Activated CD8-positive, alpha-beta T cell treated with anti-CD3 and anti-CD28 coated beads for 36 hours (primary cell): ENCODE measurements at regions not wholly inside any gene's neighbourhood (a gene's known extent, or its start where the extent isn't known, plus 50 kb on each side); places are given as distances from the start of the nearest gene placed in this dataset.

Experiments
- ATAC-seq: fragments of 200-7000 bp; cut with Tn5 transposase; one replicate; pipeline ENCODE4 v1.10.0; 2021; ENCODE audit warnings: mild to moderate bottlenecking, moderate library complexity
- CTCF ChIA-PET: fragments of 350-600 bp; sonication (Branson Sonifier 250); formaldehyde crosslinking; loops from one replicate; lab custom pipeline; 2021; ENCODE audit warnings: antibody characterized with exemption; lab: Charles Lee
- POLR2A ChIA-PET: fragments of 350-600 bp; sonication (Branson Sonifier 250); formaldehyde crosslinking; loops from one replicate; lab custom pipeline; 2021; ENCODE audit warnings: antibody characterized with exemption; lab: Charles Lee
- DNase-seq: peaks from one replicate; pipeline ENCODE4 v3.0.0-alpha.2; 2020
- H3K27ac Mint-ChIP-seq: one replicate; pipeline ENCODE4 v1.8.0; 2021; ENCODE audit warnings: mild to moderate bottlenecking, mixed read lengths
- H3K27me3 Mint-ChIP-seq: one replicate; pipeline ENCODE4 v1.8.0; 2021; ENCODE audit warnings: mixed read lengths
- H3K36me3 Mint-ChIP-seq: one replicate; pipeline ENCODE4 v1.8.0; 2021; ENCODE audit warnings: low read depth, mixed read lengths
- H3K4me1 Mint-ChIP-seq: one replicate; pipeline ENCODE4 v1.8.0; 2021; ENCODE audit warnings: low read depth, mixed read lengths
- H3K4me3 Mint-ChIP-seq: one replicate; pipeline ENCODE4 v1.8.0; 2021; ENCODE audit warnings: mild to moderate bottlenecking, moderate library complexity, mixed read lengths
- H3K9me3 Mint-ChIP-seq: one replicate; pipeline ENCODE4 v1.8.0; 2021; ENCODE audit warnings: mixed read lengths
- CTCF ChIP-seq: fragments of 200-600 bp; IDR thresholded peaks from one replicate; pipeline ENCODE4 v1.8.0; 2022; ENCODE audit warnings: antibody characterized with exemption, mild to moderate bottlenecking
- intact Hi-C: fragments of 100-400 bp; cut with micrococcal nuclease; formaldehyde crosslinking; loops from one replicate; pipeline ENCODE4 v1.10.0; 2022

- no peak for TF ChIP-seq CTCF
- ATAC-seq (no peak), DNase-seq (no peak)
- CTCF ChIA-PET = no interaction called here
- POLR2A ChIA-PET = no interaction called here
- Mint-ChIP-seq H3K4me3 (no peak overlapping the region), H3K9me3 (peaks cover 8% of the 10 kb centered on the region), H3K4me1 (no peaks in the 10 kb centered on the region), H3K27ac (no peak overlapping the region), H3K27me3 (no peaks in the 10 kb centered on the region), H3K36me3 (no peaks in the 10 kb centered on the region)
- intact Hi-C loops = no loop called here
Observed at GRCh38 chr14:66434464-66434863, 51.7 kb upstream of the CCDC196 start.

- Mint-ChIP-seq H3K4me1 (no peaks in the 10 kb centered on the region), H3K4me3 (no peak overlapping the region), H3K27ac (no peak overlapping the region), H3K27me3 (no peaks in the 10 kb centered on the region), H3K36me3 (no peaks in the 10 kb centered on the region), H3K9me3 (peaks cover 20% of the 10 kb centered on the region)
- intact Hi-C loops = no loop called here
- ChIA-PET POLR2A (no interaction called here), CTCF (no interaction called here)
- TF ChIP-seq CTCF = no peak
- ATAC-seq (no peak), DNase-seq (no peak)
Observed at GRCh38 chr14:66435683-66436082, 50.5 kb upstream of the CCDC196 start.
